ENCODE measurements at regions not wholly inside any gene's neighbourhood (a gene's known extent, or its start where the extent isn't known, plus 50 kb on each side); places are given as distances from the start of the nearest gene placed in this dataset.

- intact Hi-C loops (cut with DNase I) = no loop called here
- ATAC-seq (no peak), DNase-seq (peak in 1 of 4 donors; percentile 60)
- Histone ChIP-seq H3K27me3 (peaks cover 0 to 51% of the 10 kb centered on the region in 2 donors), H3K27ac (no peak overlapping the region), H3K36me3 (no peaks in the 10 kb centered on the region), H3K4me1 (no peaks in the 10 kb centered on the region), H3K4me3 (no peak overlapping the region), H3K9me3 (no peaks in the 10 kb centered on the region)
- TF ChIP-seq, protein P1, sequence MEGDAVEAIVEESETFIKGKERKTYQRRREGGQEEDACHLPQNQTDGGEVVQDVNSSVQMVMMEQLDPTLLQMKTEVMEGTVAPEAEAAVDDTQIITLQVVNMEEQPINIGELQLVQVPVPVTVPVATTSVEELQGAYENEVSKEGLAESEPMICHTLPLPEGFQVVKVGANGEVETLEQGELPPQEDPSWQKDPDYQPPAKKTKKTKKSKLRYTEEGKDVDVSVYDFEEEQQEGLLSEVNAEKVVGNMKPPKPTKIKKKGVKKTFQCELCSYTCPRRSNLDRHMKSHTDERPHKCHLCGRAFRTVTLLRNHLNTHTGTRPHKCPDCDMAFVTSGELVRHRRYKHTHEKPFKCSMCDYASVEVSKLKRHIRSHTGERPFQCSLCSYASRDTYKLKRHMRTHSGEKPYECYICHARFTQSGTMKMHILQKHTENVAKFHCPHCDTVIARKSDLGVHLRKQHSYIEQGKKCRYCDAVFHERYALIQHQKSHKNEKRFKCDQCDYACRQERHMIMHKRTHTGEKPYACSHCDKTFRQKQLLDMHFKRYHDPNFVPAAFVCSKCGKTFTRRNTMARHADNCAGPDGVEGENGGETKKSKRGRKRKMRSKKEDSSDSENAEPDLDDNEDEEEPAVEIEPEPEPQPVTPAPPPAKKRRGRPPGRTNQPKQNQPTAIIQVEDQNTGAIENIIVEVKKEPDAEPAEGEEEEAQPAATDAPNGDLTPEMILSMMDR (IDR thresholded peaks at IDR 0.05) = no peak
Measured at GRCh38 chr9:135243201-135244190, 156.0 kb downstream of the OLFM1 start.

DNA sequence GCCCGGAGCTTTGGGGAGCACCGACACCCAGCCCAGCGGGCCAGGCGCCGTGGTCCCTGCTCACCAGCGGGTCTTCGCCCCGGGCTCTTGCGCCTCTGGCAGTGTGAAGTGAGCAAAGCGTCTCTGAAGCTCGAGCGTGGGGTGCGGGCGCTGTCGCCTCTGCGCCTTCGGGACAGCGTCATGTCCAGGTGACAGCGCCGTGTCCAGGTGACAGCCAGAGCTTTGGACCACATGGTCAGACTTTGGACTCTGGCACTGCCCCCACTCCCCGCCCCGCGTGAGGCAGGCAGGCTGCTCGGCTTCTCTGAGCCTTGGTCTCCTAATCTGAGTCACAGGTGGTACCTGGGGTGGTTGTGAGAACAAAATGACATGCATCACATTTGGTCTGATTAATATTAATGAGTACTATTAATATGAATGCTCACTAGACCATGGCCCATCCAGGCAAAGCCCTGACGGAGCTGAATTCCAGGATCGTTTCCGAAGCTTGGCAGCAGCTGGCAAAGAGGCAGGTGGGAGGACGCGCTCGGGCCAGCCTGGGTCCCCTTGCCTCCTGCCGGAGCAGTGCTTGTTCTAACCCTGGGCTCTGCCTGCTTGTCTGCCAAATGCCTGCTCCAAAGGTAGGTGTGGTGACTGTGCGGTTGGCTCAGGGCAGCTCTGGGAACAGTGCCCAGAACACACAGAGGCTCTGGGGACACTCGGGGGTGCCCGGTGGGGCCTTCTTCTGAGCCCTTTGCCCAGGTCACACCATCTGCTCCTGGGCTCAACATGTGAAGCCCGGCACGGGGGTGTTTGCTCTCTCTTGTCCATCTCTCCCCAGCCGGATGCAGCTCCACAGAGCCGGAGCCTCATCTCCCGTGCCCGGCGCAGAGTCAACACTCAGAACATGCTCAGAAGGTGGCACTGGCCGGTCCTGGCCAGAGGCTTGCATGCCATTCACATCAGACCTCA, 157.1 kb downstream of the OLFM1 start:
- intact Hi-C loops (cut with DNase I) = no loop called here
- no peak overlapping the region for H3K4me3 ChIP-seq
- no peaks in the 10 kb centered on the region for H3K36me3 ChIP-seq
- ATAC-seq (peak; percentile 80), DNase-seq (peak in 1 of 4 donors; percentile 76)
- peaks cover 0 to 51% of the 10 kb centered on the region in 2 donors for H3K27me3 ChIP-seq
- no peaks in the 10 kb centered on the region for H3K4me1 ChIP-seq
- no peak overlapping the region for H3K27ac ChIP-seq
- H3K9me3 ChIP-seq = no peaks in the 10 kb centered on the region
- TF ChIP-seq, protein P1 (IDR thresholded peaks at IDR 0.05) = no peak

DNA sequence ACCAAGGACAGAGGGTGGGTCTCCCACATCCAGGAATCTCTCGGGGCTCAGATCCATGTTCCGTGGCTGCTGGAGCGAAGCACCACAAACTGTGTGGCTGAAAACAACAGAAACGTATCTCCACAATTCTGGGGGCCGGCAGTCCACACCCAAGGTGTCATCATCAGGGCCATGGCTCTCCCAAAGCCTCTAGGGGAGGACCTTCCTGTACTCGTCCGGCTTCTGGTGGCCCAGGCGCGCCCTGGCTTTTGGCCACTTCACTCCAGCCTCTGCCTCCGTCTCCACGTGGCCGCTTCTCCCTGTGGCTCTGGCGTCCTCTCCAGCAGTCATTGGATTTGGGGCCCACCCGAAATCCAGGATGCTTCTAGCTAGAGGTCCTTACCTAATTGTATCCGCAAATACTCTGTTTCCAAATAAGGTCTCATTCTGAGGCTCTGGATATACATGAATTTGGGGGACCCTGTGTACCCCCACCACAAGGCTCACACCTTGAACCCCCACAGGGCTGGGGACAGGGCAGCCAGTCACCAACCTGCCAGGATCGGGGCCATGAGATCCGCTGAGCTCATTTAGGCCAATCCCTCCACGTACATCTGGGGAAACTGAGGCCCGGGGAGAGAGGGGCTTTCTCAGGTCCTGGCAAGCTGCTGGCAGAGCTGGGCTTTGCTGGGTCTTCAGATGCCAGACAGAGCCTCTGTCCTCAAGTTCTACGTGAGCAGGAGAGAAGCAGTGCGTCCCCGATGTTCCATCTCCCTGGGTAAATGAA, 158.2 kb downstream of the OLFM1 start:
- no peaks in the 10 kb centered on the region for H3K4me1 ChIP-seq
- peak in 1 of 4 donors; percentile 56 for DNase-seq
- no peaks in the 10 kb centered on the region for H3K36me3 ChIP-seq
- TF ChIP-seq, protein P1 (IDR thresholded peaks at IDR 0.05) = no peak
- H3K9me3 ChIP-seq = no peaks in the 10 kb centered on the region
- no peak overlapping the region for H3K4me3 ChIP-seq
- intact Hi-C loops (cut with DNase I) = no loop called here
- H3K27me3 ChIP-seq = peaks cover 0 to 51% of the 10 kb centered on the region in 2 donors
- no peak overlapping the region for H3K27ac ChIP-seq
- ATAC-seq = no peak

GRCh38 chr9:135246248-135247205, 159.1 kb downstream of the OLFM1 start:
- peak in 1 of 4 donors; percentile 35 for DNase-seq
- H3K27ac ChIP-seq = no peak overlapping the region
- no peak for ATAC-seq
- no peaks in the 10 kb centered on the region for H3K4me1 ChIP-seq
- H3K9me3 ChIP-seq = no peaks in the 10 kb centered on the region
- TF ChIP-seq, protein P1 (IDR thresholded peaks at IDR 0.05) = no peak
- peaks cover 0 to 59% of the 10 kb centered on the region in 2 donors for H3K27me3 ChIP-seq
- H3K36me3 ChIP-seq = no peaks in the 10 kb centered on the region
- H3K4me3 ChIP-seq = no peak overlapping the region
- intact Hi-C loops (cut with DNase I) = no loop called here
